Natural killer cell treated with Interleukin-12 subunit alpha and Interleukin-12 subunit beta and Interleukin-15 and Interleukin-18, amount 100 ng/mL, for 72 hours (primary cell): ENCODE measurements at regions not wholly inside any gene's neighbourhood (a gene's known extent, or its start where the extent isn't known, plus 50 kb on each side); places are given as distances from the start of the nearest gene placed in this dataset.
"Not testable (repeated sequence)": the region's sequence is repeated elsewhere in the genome, so short reads cannot be mapped to it uniquely, and the experiment has no call there.

Source experiments
- ATAC-seq, 2 donors: fragments of 150-1000 bp; cut with Tn5 transposase in 1 of 2; sonication (Bioruptor Pico), chemical (Tn5 transposase) in 1 of 2; 2 replicates each; pipeline ENCODE4 v1.10.0; 2021
- DNase-seq: peaks from one replicate; pipeline ENCODE4 v3.0.0; 2022; ENCODE audit warnings: low spot score
- H3K27ac Mint-ChIP-seq, 2 donors: 1 replicate in 1 of 2; 2 replicates in 1 of 2; pipeline ENCODE4 v1.8.0; 2022; ENCODE audit warnings: mixed read lengths in 2 of 2, mild to moderate bottlenecking in 1 of 2, moderate library complexity in 1 of 2
- H3K27me3 Mint-ChIP-seq, 2 donors: 1 replicate in 1 of 2; 2 replicates in 1 of 2; pipeline ENCODE4 v1.8.0; 2022; ENCODE audit warnings: mixed read lengths in 2 of 2
- H3K36me3 Mint-ChIP-seq: one replicate; pipeline ENCODE4 v1.8.0; 2022; ENCODE audit warnings: mixed read lengths
- H3K4me1 Mint-ChIP-seq, 2 donors: 1 replicate in 1 of 2; 2 replicates in 1 of 2; pipeline ENCODE4 v1.8.0; 2022; ENCODE audit warnings: low read depth in 2 of 2, mixed read lengths in 2 of 2, mild to moderate bottlenecking in 1 of 2
- H3K4me3 Mint-ChIP-seq: one replicate; pipeline ENCODE4 v1.8.0; 2022; ENCODE audit warnings: mixed read lengths
- H3K9me3 Mint-ChIP-seq: 2 replicates; pipeline ENCODE4 v1.8.0; 2022; ENCODE audit warnings: mixed read lengths

- ATAC-seq (no peak), DNase-seq (no peak)
- Mint-ChIP-seq H3K4me1 (no peaks in the 10 kb centered on the region), H3K27me3 (peaks cover 2 to 18% of the 10 kb centered on the region in 2 donors), H3K4me3 (no peak overlapping the region), H3K9me3 (peaks cover 18% of the 10 kb centered on the region), H3K27ac (no peak overlapping the region), H3K36me3 (no peaks in the 10 kb centered on the region)
Measured at GRCh38 chr12:103011974-103012763, 54.7 kb downstream of the ASCL1 start.

GRCh38 chr12:103012884-103013283 lies 55.4 kb downstream of the ASCL1 start:
- Mint-ChIP-seq H3K27me3 (peaks cover 2 to 18% of the 10 kb centered on the region in 2 donors), H3K27ac (no peak overlapping the region), H3K9me3 (peaks cover 11% of the 10 kb centered on the region), H3K4me1 (no peaks in the 10 kb centered on the region), H3K4me3 (no peak overlapping the region), H3K36me3 (no peaks in the 10 kb centered on the region)
- DNase-seq (no peak), ATAC-seq (no peak)

- Mint-ChIP-seq H3K9me3 (peaks cover 11% of the 10 kb centered on the region), H3K4me1 (no peaks in the 10 kb centered on the region), H3K4me3 (no peak overlapping the region), H3K27me3 (peaks cover 2 to 18% of the 10 kb centered on the region in 2 donors), H3K27ac (no peak overlapping the region), H3K36me3 (no peaks in the 10 kb centered on the region)
- DNase-seq (no peak), ATAC-seq (no peak)
Measured at GRCh38 chr12:103013741-103014300, 56.3 kb downstream of the ASCL1 start.

GRCh38 chr12:103016381-103016780 lies 58.9 kb downstream of the ASCL1 start:
- Mint-ChIP-seq H3K4me1 (no peaks in the 10 kb centered on the region), H3K27me3 (peaks cover 2 to 12% of the 10 kb centered on the region in 2 donors), H3K36me3 (no peaks in the 10 kb centered on the region), H3K27ac (no peak overlapping the region), H3K9me3 (peaks cover 11% of the 10 kb centered on the region), H3K4me3 (no peak overlapping the region)
- DNase-seq, result no peak
- ATAC-seq, result no peak

- no peaks in the 10 kb centered on the region for H3K4me1 Mint-ChIP-seq
- DNase-seq, result no peak
- no peak overlapping the region for H3K27ac Mint-ChIP-seq
- H3K9me3 Mint-ChIP-seq, result peaks cover 9% of the 10 kb centered on the region
- H3K27me3 Mint-ChIP-seq, result no peaks in the 10 kb centered on the region
- H3K4me3 Mint-ChIP-seq, result no peak overlapping the region
- H3K36me3 Mint-ChIP-seq, result no peaks in the 10 kb centered on the region
- no peak for ATAC-seq
Measured at GRCh38 chr12:103020839-103021238, 63.4 kb downstream of the ASCL1 start.

GRCh38 chr12:103021538-103022218 lies 64.2 kb downstream of the ASCL1 start:
- Mint-ChIP-seq H3K27ac (no peak overlapping the region), H3K4me1 (no peaks in the 10 kb centered on the region)

GRCh38 chr12:103024650-103025049 lies 67.2 kb downstream of the ASCL1 start:
- DNase-seq (no peak), ATAC-seq (no peak)
- Mint-ChIP-seq H3K9me3 (peaks cover 9% of the 10 kb centered on the region), H3K4me1 (no peaks in the 10 kb centered on the region), H3K4me3 (no peak overlapping the region), H3K27me3 (no peaks in the 10 kb centered on the region), H3K36me3 (no peaks in the 10 kb centered on the region), H3K27ac (no peak overlapping the region)

More at GRCh38 chr12:103021538-103022218, 64.2 kb downstream of the ASCL1 start:
- DNase-seq (no peak), ATAC-seq (no peak)
- no peaks in the 10 kb centered on the region for H3K36me3 Mint-ChIP-seq
- peaks cover 9% of the 10 kb centered on the region for H3K9me3 Mint-ChIP-seq
- no peak overlapping the region for H3K4me3 Mint-ChIP-seq
- H3K27me3 Mint-ChIP-seq, result no peaks in the 10 kb centered on the region

GRCh38 chr12:103026643-103027042 lies 69.2 kb downstream of the ASCL1 start:
- not testable (repeated sequence) for H3K4me1 Mint-ChIP-seq, H3K27ac Mint-ChIP-seq, ATAC-seq, H3K4me3 Mint-ChIP-seq, H3K9me3 Mint-ChIP-seq, H3K36me3 Mint-ChIP-seq, DNase-seq, H3K27me3 Mint-ChIP-seq

GRCh38 chr12:103028881-103029639 lies 71.6 kb downstream of the ASCL1 start:
- H3K27me3 Mint-ChIP-seq, result no peaks in the 10 kb centered on the region
- H3K9me3 Mint-ChIP-seq, result no peaks in the 10 kb centered on the region
- no peaks in the 10 kb centered on the region for H3K36me3 Mint-ChIP-seq
- no peak overlapping the region for H3K27ac Mint-ChIP-seq
- no peak for ATAC-seq
- no peaks in the 10 kb centered on the region for H3K4me1 Mint-ChIP-seq
- no peak for DNase-seq
- H3K4me3 Mint-ChIP-seq, result no peak overlapping the region

GRCh38 chr12:103036581-103037214 lies 79.2 kb downstream of the ASCL1 start:
- no peak overlapping the region for H3K27ac Mint-ChIP-seq
- H3K4me1 Mint-ChIP-seq, result no peaks in the 10 kb centered on the region
- ATAC-seq, result no peak
- peaks cover 0 to 12% of the 10 kb centered on the region in 2 donors for H3K27me3 Mint-ChIP-seq
- H3K4me3 Mint-ChIP-seq, result no peak overlapping the region
- no peak for DNase-seq
- peaks cover 9% of the 10 kb centered on the region for H3K9me3 Mint-ChIP-seq
- H3K36me3 Mint-ChIP-seq, result no peaks in the 10 kb centered on the region

- H3K4me1 Mint-ChIP-seq, result no peaks in the 10 kb centered on the region
- H3K36me3 Mint-ChIP-seq, result no peaks in the 10 kb centered on the region
- H3K4me3 Mint-ChIP-seq, result no peak overlapping the region
- no peak overlapping the region for H3K27ac Mint-ChIP-seq
- DNase-seq, result no peak
- peaks cover 4% of the 10 kb centered on the region for H3K9me3 Mint-ChIP-seq
- no peak for ATAC-seq
- H3K27me3 Mint-ChIP-seq, result peaks cover 0 to 23% of the 10 kb centered on the region in 2 donors
Measured at GRCh38 chr12:103043531-103044486, 86.3 kb downstream of the ASCL1 start.

- ATAC-seq, result no peak
Measured at GRCh38 chr12:103046154-103046553, 88.7 kb downstream of the ASCL1 start.

More at GRCh38 chr12:103046154-103046553, 88.7 kb downstream of the ASCL1 start:
- Mint-ChIP-seq H3K27me3 (peaks cover 0 to 12% of the 10 kb centered on the region in 2 donors), H3K4me1 (no peaks in the 10 kb centered on the region), H3K27ac (no peak overlapping the region), H3K9me3 (peaks cover 13% of the 10 kb centered on the region), H3K4me3 (no peak overlapping the region), H3K36me3 (no peaks in the 10 kb centered on the region)
- DNase-seq, result no peak
